HG03103 (cell line): ENCODE measurements at regions not wholly inside any gene's neighbourhood (a gene's known extent, or its start where the extent isn't known, plus 50 kb on each side); places are given as distances from the start of the nearest gene placed in this dataset.
"Not testable (repeated sequence)": the region's sequence is repeated elsewhere in the genome, so short reads cannot be mapped to it uniquely, and the experiment has no call there.

ENCODE experiments used
- ATAC-seq: cut with Tn5 transposase; IDR thresholded peaks from one replicate; pipeline ENCODE4 v1.9.1; 2021; ENCODE audit warnings: low read depth; ENCODE audit not compliant: unreplicated experiment

GRCh38 chr10:29224631-29225030, 64.2 kb upstream of the LYZL1 start:
- no peak for ATAC-seq

DNA sequence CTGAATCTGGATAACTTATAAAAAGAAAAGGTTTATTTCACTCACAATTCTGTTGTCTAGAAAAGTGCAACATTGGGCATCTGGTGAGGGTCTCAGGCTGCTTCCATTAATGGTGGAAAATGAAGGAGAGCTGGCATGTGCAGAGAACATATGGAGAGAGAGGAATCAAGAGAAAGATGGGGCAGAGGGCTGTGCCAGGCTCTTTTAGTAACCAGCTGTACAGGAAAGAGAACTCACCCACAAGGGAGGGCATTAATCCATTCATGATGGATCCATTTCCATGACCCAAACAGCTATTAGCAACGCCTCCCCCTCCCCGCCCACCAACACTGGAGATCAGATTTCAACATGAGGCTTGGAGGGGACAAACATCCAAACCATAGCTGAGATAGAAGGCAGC, 61.7 kb upstream of the LYZL1 start:
- ATAC-seq = no peak

GRCh38 chr10:29228562-29228961, 60.3 kb upstream of the LYZL1 start:
- ATAC-seq = no peak

DNA sequence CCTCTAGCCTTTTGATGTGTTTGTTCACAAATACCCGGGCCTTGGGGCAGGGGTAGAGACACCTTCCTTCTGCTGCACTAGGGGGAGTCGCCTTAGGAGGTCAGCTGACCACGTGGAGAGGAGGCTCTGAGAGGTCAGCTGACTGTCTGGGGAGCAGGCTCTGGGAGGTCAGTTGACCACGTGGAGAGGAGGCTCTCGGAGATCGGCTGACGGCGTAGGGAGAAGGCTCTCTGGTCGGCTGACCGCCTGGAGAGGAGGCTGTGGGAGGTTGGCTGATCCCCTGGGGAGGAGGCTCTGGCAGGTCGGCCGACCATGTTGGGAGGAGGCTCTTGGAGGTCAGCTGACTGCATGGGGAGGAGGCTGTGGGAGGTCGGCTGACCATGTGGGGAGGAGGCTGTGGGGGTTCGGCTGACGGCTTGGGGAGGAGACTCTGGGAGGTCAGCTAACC, 59.6 kb upstream of the LYZL1 start:
- ATAC-seq = no peak

GRCh38 chr10:29236910-29237309, 52.0 kb upstream of the LYZL1 start:
- ATAC-seq = not testable (repeated sequence)

GRCh38 chr10:29237786-29238185, 51.1 kb upstream of the LYZL1 start:
- no peak for ATAC-seq

GRCh38 chr10:29238523-29239135, 50.2 kb upstream of the LYZL1 start:
- ATAC-seq = no peak
